ENCODE measurements at regions not wholly inside any gene's neighbourhood (a gene's known extent, or its start where the extent isn't known, plus 50 kb on each side); places are given as distances from the start of the nearest gene placed in this dataset.

DNA sequence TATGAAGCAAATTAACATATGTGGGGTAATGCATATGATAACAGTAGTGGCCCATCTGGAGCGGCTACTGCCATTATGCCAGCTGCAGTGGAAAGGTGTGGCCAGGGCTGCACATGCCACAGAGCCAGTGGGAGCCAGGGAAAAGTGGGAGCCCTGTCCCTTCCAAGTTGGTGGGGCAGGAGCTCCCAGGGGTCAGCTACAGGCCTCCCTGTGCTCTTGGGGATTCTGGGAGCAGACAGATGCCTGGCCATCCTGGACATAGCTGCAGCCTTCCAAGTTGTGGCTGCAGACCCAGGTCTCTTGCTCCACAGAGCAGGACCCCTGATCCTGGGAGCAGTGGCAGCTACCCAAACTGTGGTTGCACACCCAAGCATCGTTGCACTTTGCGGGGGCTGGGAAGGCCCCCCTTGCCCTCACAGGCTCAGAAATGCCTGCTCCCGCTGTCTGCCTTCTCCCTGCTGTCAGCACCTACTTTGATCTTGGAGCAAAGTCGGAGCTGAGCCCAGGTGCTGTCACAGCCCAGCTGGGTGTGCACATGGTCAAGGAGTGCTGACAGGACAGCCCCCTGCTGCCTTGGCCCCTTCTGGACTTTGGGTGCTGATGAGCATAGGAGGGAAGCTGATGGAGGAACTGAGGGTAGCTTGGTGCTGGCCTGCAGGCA is 67.8 kb downstream of the NAA11 start:
- Histone ChIP-seq H3K4me3 (no peak overlapping the region), H3K9me1 (ENCODE audit: control insufficient read depth, insufficient read depth, low read length) (no peaks in the 10 kb centered on the region), H3K9ac (ENCODE audit: insufficient read depth in 1 of 2, low read depth in 2 of 2, low read length in 2 of 2) (no peak overlapping the region), H3K79me2 (ENCODE audit: control insufficient read depth, insufficient read depth, low read length) (no peaks in the 10 kb centered on the region), H2AFZ (ENCODE audit: low read depth, low read length) (no peak overlapping the region), H3K27me3 (ENCODE audit: control insufficient read depth in 2 of 2, insufficient read depth in 2 of 2, low read length in 2 of 2) (no peaks in the 10 kb centered on the region), H3K36me3 (ENCODE audit: control insufficient read depth, insufficient read depth, low read length) (no peaks in the 10 kb centered on the region), H3K27ac (ENCODE audit: extremely low read depth, low read depth, low read length) (no peak overlapping the region), H4K20me1 (replicated peaks; ENCODE audit: control insufficient read depth, insufficient read depth, low read length) (no peaks in the 10 kb centered on the region), H3K4me2 (ENCODE audit: insufficient read depth, low read length) (no peak overlapping the region), H3K9me3 (replicated peaks; ENCODE audit: control insufficient read depth, insufficient read depth, low read depth, low read length) (peaks cover 8% of the 10 kb centered on the region; the same call in 1 of the 2 replicates), H3K4me1 (replicated peaks in 1 of 2; ENCODE audit: control insufficient read depth in 2 of 2, insufficient read depth in 2 of 2, low read length in 2 of 2) (no peaks in the 10 kb centered on the region; a peak in 1 of 5 replicates)
- ATAC-seq (no peak), FAIRE-seq (no peak), DNase-seq (ENCODE audit: extremely low read depth in 1 of 4, low spot score in 3 of 4) (no peak)
- WGBS (ENCODE audit: insufficient coverage, low coverage, missing lambda C conversion rate): 68% methylated on average over 5 of the region's 5 CpGs
- POLR2A ChIA-PET: interaction anchor here (0.7 kb wide), 1 partner anchor 43 kb away, joined by 3 read pairs; no protein-coding TSS in a partner anchor
- no TSS peak for BruUV-seq (replicated peaks)
- TF ChIP-seq BHLHE40 (IDR thresholded peaks at IDR 0.05; ENCODE audit: low read length): no peak
- no peak for TF ChIP-seq ZNF175 (CRISPR knock-in tag; IDR thresholded peaks at IDR 0.05; ENCODE audit: low read depth)
- no peak for TF ChIP-seq LCOR (CRISPR knock-in tag; IDR thresholded peaks at IDR 0.05)
- TF ChIP-seq RHOXF2B (CRISPR knock-in tag; conservative IDR thresholded peaks at IDR 0.05): no peak
- no peak for TF ChIP-seq NR2C2 (CRISPR knock-in tag; IDR thresholded peaks at IDR 0.05)
- no peak for TF ChIP-seq NR2C2 (tag; IDR thresholded peaks at IDR 0.05)
- TF ChIP-seq KDM5B (IDR thresholded peaks at IDR 0.05; ENCODE audit: insufficient replicate concordance, low read depth, low read length): no peak
- intact Hi-C loops (cut with micrococcal nuclease): no loop called here
- in situ Hi-C loops (cut with MboI): no loop called here
- CTCF ChIA-PET (ENCODE audit: low intra/inter-chr PET ratio): no interaction called here

Measured in K562 (cell line).